Thyroid gland (tissue), 4 donors: ENCODE measurements at regions not wholly inside any gene's neighbourhood (a gene's known extent, or its start where the extent isn't known, plus 50 kb on each side); places are given as distances from the start of the nearest gene placed in this dataset.

Source experiments
- DNase-seq, 2 donors: peaks; one replicate each; pipeline ENCODE4 v3.0.0-alpha.2; 2019
- H3K27ac ChIP-seq, 3 donors: fragments of 200-600 bp; sonication (generic); 1 replicate in 2 of 3; 2 replicates in 1 of 3; pipeline ENCODE4 v1.5.1; 2016 to 2019; ENCODE audit warnings: mild to moderate bottlenecking in 1 of 3, moderate library complexity in 1 of 3
- H3K27me3 ChIP-seq: fragments of 200-600 bp; sonication (generic); one replicate; pipeline ENCODE4 v1.5.1; 2019
- H3K36me3 ChIP-seq, 2 donors: fragments of 200-600 bp; sonication (generic); one replicate each; pipeline ENCODE4 v1.5.1; 2016 to 2019
- H3K4me1 ChIP-seq, 2 donors: fragments of 200-600 bp; sonication (generic); one replicate each; pipeline ENCODE4 v1.5.1; 2017 to 2019
- H3K4me3 ChIP-seq, 3 donors: fragments of 200-600 bp; sonication (generic); replicated peaks in 1 of 3; 1 replicate in 2 of 3; 2 replicates in 1 of 3; pipeline ENCODE4 v1.5.1; 2016; ENCODE audit warnings: mild to moderate bottlenecking in 1 of 3
- H3K9me3 ChIP-seq: fragments of 200-600 bp; sonication (generic); one replicate; pipeline ENCODE4 v1.5.1; 2017
- CTCF ChIP-seq, 6 experiments: fragments of 200-600 bp in 3 of 6; fragments of 450-650 bp in 3 of 6; sonication (generic) in 3 of 6; IDR thresholded peaks; one replicate each; pipeline ENCODE4 v1.5.1; 2016 to 2019; ENCODE audit warnings: antibody characterized with exemption in 6 of 6, mild to moderate bottlenecking in 2 of 6, inconsistent platforms in 1 of 6, moderate library complexity in 1 of 6
- POLR2A ChIP-seq, 2 donors: fragments of 450-650 bp; IDR thresholded peaks; one replicate each; pipeline ENCODE4 v1.6.1; 2017; ENCODE audit warnings: antibody characterized with exemption in 2 of 2, mild to moderate bottlenecking in 2 of 2, moderate library complexity in 1 of 2
- WGBS, 2 donors: methylation state at CpG; one replicate each; pipeline ENCODE4 v1.1.5; 2017; 5-methylcytosine and 5-hydroxymethylcytosine counted together
- intact Hi-C: fragments of 100-400 bp; cut with DNase I; formaldehyde crosslinking; loops from one replicate; pipeline ENCODE4 v1.15.1; 2023

- DNase-seq: no peak
- Histone ChIP-seq H3K27me3 (no peaks in the 10 kb centered on the region), H3K4me1 (no peaks in the 10 kb centered on the region), H3K27ac (no peak overlapping the region), H3K36me3 (no peaks in the 10 kb centered on the region), H3K4me3 (no peak overlapping the region), H3K9me3 (no peaks in the 10 kb centered on the region)
- TF ChIP-seq POLR2A (IDR thresholded peaks at IDR 0.05): no peak
- no peak for TF ChIP-seq CTCF (IDR thresholded peaks at IDR 0.05)
- intact Hi-C loops: no loop called here
- 59 to 83% methylated on average over 1 of the region's 1 CpG for WGBS, 2 donors
Measured at GRCh38 chr9:109710830-109711229, 69.2 kb upstream of the PALM2AKAP2 start.

GRCh38 chr9:109715344-109715743 lies 64.7 kb upstream of the PALM2AKAP2 start:
- 72 to 79% methylated on average over 6 of the region's 6 CpGs for WGBS, 2 donors

GRCh38 chr9:109716631-109717030 lies 63.4 kb upstream of the PALM2AKAP2 start:
- Histone ChIP-seq H3K27ac (no peak overlapping the region), H3K4me3 (no peak overlapping the region), H3K27me3 (no peaks in the 10 kb centered on the region), H3K4me1 (no peaks in the 10 kb centered on the region), H3K36me3 (no peaks in the 10 kb centered on the region), H3K9me3 (no peaks in the 10 kb centered on the region)
- TF ChIP-seq POLR2A (IDR thresholded peaks at IDR 0.05) (no peak), CTCF (IDR thresholded peaks at IDR 0.05) (no peak)
- DNase-seq: no peak
- 89 to 96% methylated on average over 1 of the region's 1 CpG for WGBS, 2 donors
- intact Hi-C loops: no loop called here

More at GRCh38 chr9:109715344-109715743, 64.7 kb upstream of the PALM2AKAP2 start:
- no peaks in the 10 kb centered on the region for H3K36me3 ChIP-seq
- no peak overlapping the region for H3K27ac ChIP-seq
- TF ChIP-seq POLR2A (IDR thresholded peaks at IDR 0.05) (no peak), CTCF (IDR thresholded peaks at IDR 0.05) (no peak)
- no peaks in the 10 kb centered on the region for H3K9me3 ChIP-seq
- H3K4me3 ChIP-seq: no peak overlapping the region
- DNase-seq: no peak
- intact Hi-C loops: no loop called here
- no peaks in the 10 kb centered on the region for H3K4me1 ChIP-seq
- no peaks in the 10 kb centered on the region for H3K27me3 ChIP-seq

- no peak for TF ChIP-seq POLR2A (IDR thresholded peaks at IDR 0.05)
- no peak for TF ChIP-seq CTCF (IDR thresholded peaks at IDR 0.05)
- intact Hi-C loops: no loop called here
Measured at GRCh38 chr9:109717342-109717741, 62.7 kb upstream of the PALM2AKAP2 start.

GRCh38 chr9:109718861-109719260 lies 61.1 kb upstream of the PALM2AKAP2 start:
- no peaks in the 10 kb centered on the region for H3K4me1 ChIP-seq
- H3K27me3 ChIP-seq: no peaks in the 10 kb centered on the region
- 79 to 80% methylated on average over 3 of the region's 3 CpGs for whole genome bisulfite sequencing, 2 donors
- no peak for DNase-seq
- no peak overlapping the region for H3K27ac ChIP-seq
- no peak overlapping the region for H3K4me3 ChIP-seq
- H3K36me3 ChIP-seq: no peaks in the 10 kb centered on the region
- H3K9me3 ChIP-seq: no peaks in the 10 kb centered on the region
- intact Hi-C loops: no loop called here
- TF ChIP-seq POLR2A (IDR thresholded peaks at IDR 0.05) (no peak), CTCF (IDR thresholded peaks at IDR 0.05) (no peak)

More at GRCh38 chr9:109717342-109717741, 62.7 kb upstream of the PALM2AKAP2 start:
- WGBS, 2 donors: 95% methylated on average over 2 of the region's 2 CpGs
- H3K4me3 ChIP-seq: no peak overlapping the region
- no peak overlapping the region for H3K27ac ChIP-seq
- no peaks in the 10 kb centered on the region for H3K27me3 ChIP-seq
- H3K9me3 ChIP-seq: no peaks in the 10 kb centered on the region
- no peak for DNase-seq
- no peaks in the 10 kb centered on the region for H3K4me1 ChIP-seq
- H3K36me3 ChIP-seq: no peaks in the 10 kb centered on the region
